ENCODE measurements at regions not wholly inside any gene's neighbourhood (a gene's known extent, or its start where the extent isn't known, plus 50 kb on each side); places are given as distances from the start of the nearest gene placed in this dataset.

- TF ChIP-seq CTCF (IDR thresholded peaks at IDR 0.05) (no peak), POLR2A (IDR thresholded peaks at IDR 0.05) (no peak)
Measured at GRCh38 chr4:66876946-66877345, 668.4 kb downstream of the CENPC start.
